Naive thymus-derived CD8-positive, alpha-beta T cell (primary cell): ENCODE measurements at regions not wholly inside any gene's neighbourhood (a gene's known extent, or its start where the extent isn't known, plus 50 kb on each side); places are given as distances from the start of the nearest gene placed in this dataset.
"Not testable (repeated sequence)": the region's sequence is repeated elsewhere in the genome, so short reads cannot be mapped to it uniquely, and the experiment has no call there.

ENCODE experiments used
- ATAC-seq, 2 donors: fragments of 150-1000 bp; cut with Tn5 transposase in 1 of 2; sonication (Bioruptor Pico), chemical (Tn5 transposase) in 1 of 2; 1 replicate in 1 of 2; 2 replicates in 1 of 2; pipeline ENCODE4 v1.10.0; 2021; ENCODE audit warnings: mild to moderate bottlenecking in 2 of 2, moderate library complexity in 2 of 2
- POLR2A ChIA-PET: fragments of 350-600 bp; sonication (Branson Sonifier 250); formaldehyde crosslinking; loops from one replicate; lab custom pipeline; 2021; ENCODE audit warnings: antibody characterized with exemption; lab: Charles Lee
- DNase-seq, 10 donors: peaks; one replicate each; pipeline versions ENCODE4 v3.0.0 to v3.0.0-alpha.2; 2020 to 2022
- H3K27ac Mint-ChIP-seq, 10 donors: one replicate each; pipeline ENCODE4 v1.8.0; 2020 to 2022; ENCODE audit warnings: mild to moderate bottlenecking in 10 of 10, mixed read lengths in 10 of 10, moderate library complexity in 4 of 10, inconsistent platforms in 1 of 10
- H3K27me3 Mint-ChIP-seq, 5 donors: one replicate each; pipeline ENCODE4 v1.8.0; 2021 to 2022; ENCODE audit warnings: mixed read lengths in 5 of 5
- H3K36me3 Mint-ChIP-seq, 3 donors: one replicate each; pipeline ENCODE4 v1.8.0; 2020 to 2022; ENCODE audit warnings: mixed read lengths in 3 of 3, mild to moderate bottlenecking in 2 of 3, inconsistent platforms in 1 of 3
- H3K4me1 Mint-ChIP-seq, 4 donors: one replicate each; pipeline ENCODE4 v1.8.0; 2021 to 2022; ENCODE audit warnings: mixed read lengths in 4 of 4
- H3K4me3 Mint-ChIP-seq, 10 donors: one replicate each; pipeline ENCODE4 v1.8.0; 2020 to 2022; ENCODE audit warnings: mild to moderate bottlenecking in 10 of 10, mixed read lengths in 10 of 10, moderate library complexity in 6 of 10, inconsistent platforms in 1 of 10
- H3K9me3 Mint-ChIP-seq, 9 donors: one replicate each; pipeline ENCODE4 v1.8.0; 2020 to 2022; ENCODE audit warnings: mixed read lengths in 9 of 9, mild to moderate bottlenecking in 3 of 9, inconsistent platforms in 1 of 9, moderate library complexity in 1 of 9

DNA sequence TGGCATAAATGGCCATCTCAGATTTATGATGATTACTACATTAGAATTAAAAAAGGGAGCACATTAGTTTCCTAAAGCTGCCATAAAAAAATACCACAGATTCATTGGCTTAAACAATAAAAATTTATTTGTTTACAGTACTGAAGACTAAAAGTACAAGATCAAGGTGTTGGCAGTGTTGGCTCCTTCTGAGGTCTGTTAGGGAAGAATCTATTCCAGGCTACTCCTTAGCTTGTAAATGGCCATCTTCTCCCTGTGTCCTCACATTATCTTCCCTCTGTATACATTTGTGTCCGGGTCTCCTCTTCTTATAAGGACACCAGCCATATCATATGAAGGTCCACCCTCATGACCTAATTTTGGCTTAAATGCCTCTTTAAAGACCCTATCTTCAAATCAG is 341.0 kb downstream of the SLC7A11 start:
- DNase-seq (no peak), ATAC-seq (no peak)
- Mint-ChIP-seq H3K27ac (no peak overlapping the region), H3K4me3 (no peak overlapping the region), H3K9me3 (peaks cover 0 to 18% (median 0%) of the 10 kb centered on the region in 9 donors), H3K27me3 (no peaks in the 10 kb centered on the region), H3K36me3 (no peaks in the 10 kb centered on the region), H3K4me1 (no peaks in the 10 kb centered on the region)
- POLR2A ChIA-PET, result no interaction called here

GRCh38 chr4:137896221-137896737 is 345.9 kb downstream of the SLC7A11 start:
- ATAC-seq (no peak), DNase-seq (no peak)
- H3K4me3 Mint-ChIP-seq, result no peak overlapping the region
- no peak overlapping the region for H3K27ac Mint-ChIP-seq
- no peaks in the 10 kb centered on the region for H3K27me3 Mint-ChIP-seq
- H3K4me1 Mint-ChIP-seq, result no peaks in the 10 kb centered on the region
- POLR2A ChIA-PET, result no interaction called here
- peaks cover 0 to 9% (median 0%) of the 10 kb centered on the region in 9 donors for H3K9me3 Mint-ChIP-seq
- no peaks in the 10 kb centered on the region for H3K36me3 Mint-ChIP-seq

GRCh38 chr4:137895515-137895914 is 346.6 kb downstream of the SLC7A11 start:
- ATAC-seq, POLR2A ChIA-PET, H3K4me3 Mint-ChIP-seq, DNase-seq, H3K4me1 Mint-ChIP-seq, H3K27ac Mint-ChIP-seq, H3K9me3 Mint-ChIP-seq, H3K36me3 Mint-ChIP-seq, H3K27me3 Mint-ChIP-seq: not testable (repeated sequence)

DNA sequence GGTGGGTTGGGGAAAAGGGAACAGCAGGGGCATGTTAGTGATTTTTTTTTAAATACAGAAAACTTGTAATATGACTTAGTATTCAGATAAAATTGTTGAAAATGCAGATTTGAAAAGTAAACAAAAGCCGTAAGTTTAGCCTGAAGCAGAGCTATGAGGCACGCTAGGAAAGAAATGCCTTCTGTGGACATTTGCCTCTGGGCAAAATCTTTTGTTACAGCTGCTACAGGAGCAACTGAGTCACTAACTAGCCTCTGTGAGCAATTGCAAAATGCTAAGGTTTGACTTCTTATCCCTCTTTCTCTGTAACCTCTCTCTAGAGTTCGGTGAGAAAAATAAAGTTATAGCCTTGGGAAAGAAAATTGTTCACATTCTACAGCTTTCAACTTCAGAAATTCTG is 350.0 kb downstream of the SLC7A11 start:
- POLR2A ChIA-PET, result no interaction called here
- Mint-ChIP-seq H3K4me1 (no peaks in the 10 kb centered on the region), H3K9me3 (peaks cover 0 to 10% (median 3%) of the 10 kb centered on the region in 9 donors), H3K27me3 (no peaks in the 10 kb centered on the region), H3K4me3 (no peak overlapping the region), H3K36me3 (no peaks in the 10 kb centered on the region), H3K27ac (no peak overlapping the region)
- no peak for ATAC-seq
- DNase-seq, result no peak

DNA sequence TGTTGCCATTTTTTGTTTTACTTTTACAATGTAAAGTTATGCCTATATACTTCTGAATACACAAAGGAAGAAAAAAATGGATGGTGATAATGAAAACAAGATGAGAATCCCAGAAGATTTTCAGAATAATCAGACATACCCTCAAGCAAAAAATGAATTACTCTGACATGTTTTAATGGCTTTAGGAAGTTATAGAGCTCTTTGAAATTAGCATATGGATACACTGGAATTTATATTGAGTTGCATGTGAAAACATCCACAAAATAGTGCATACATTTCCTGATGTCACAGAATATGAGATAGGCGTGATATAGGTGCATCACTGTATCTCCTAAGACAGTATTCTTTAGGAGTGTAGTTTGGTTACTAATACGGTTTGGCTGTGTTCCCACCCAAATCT is 351.3 kb downstream of the SLC7A11 start:
- DNase-seq (no peak), ATAC-seq (no peak)
- Mint-ChIP-seq H3K9me3 (peaks cover 0 to 10% (median 3%) of the 10 kb centered on the region in 9 donors), H3K27ac (no peak overlapping the region), H3K27me3 (no peaks in the 10 kb centered on the region), H3K4me3 (no peak overlapping the region), H3K36me3 (no peaks in the 10 kb centered on the region), H3K4me1 (no peaks in the 10 kb centered on the region)
- POLR2A ChIA-PET, result no interaction called here

DNA sequence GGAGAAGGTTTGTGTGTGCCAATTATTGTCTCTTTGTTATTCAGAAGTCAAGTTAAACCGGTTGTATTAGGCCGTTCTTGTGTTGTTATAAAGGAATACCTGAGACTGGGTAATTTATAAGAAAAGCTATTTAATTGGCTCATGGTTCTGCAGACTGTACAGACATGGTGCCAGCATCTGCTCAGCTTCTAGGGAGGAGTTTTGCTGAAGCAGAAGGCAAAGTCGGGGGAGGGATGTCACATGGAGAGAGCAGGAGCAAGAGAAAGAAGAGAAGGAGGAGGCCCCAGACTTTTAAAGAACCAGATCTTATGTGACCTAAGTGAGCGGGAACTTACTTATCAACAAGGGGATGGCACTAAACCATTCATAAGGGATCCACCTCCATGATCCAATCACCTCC is 349.3 kb upstream of the PCDH18 start:
- no peaks in the 10 kb centered on the region for H3K27me3 Mint-ChIP-seq
- no peaks in the 10 kb centered on the region for H3K4me1 Mint-ChIP-seq
- POLR2A ChIA-PET, result no interaction called here
- no peaks in the 10 kb centered on the region for H3K36me3 Mint-ChIP-seq
- no peak overlapping the region for H3K4me3 Mint-ChIP-seq
- no peak overlapping the region for H3K27ac Mint-ChIP-seq
- peaks cover 0 to 12% (median 4%) of the 10 kb centered on the region in 9 donors for H3K9me3 Mint-ChIP-seq
- no peak for DNase-seq
- no peak for ATAC-seq

- ATAC-seq, H3K27me3 Mint-ChIP-seq, H3K4me1 Mint-ChIP-seq, H3K36me3 Mint-ChIP-seq, POLR2A ChIA-PET, H3K4me3 Mint-ChIP-seq, H3K27ac Mint-ChIP-seq, DNase-seq: not testable (repeated sequence)
- peaks cover 0 to 28% (median 3%) of the 10 kb centered on the region in 9 donors for H3K9me3 Mint-ChIP-seq
These were observed 335.8 kb upstream of the PCDH18 start for GRCh38 chr4:137868067-137868466.

GRCh38 chr4:137866671-137867070 is 334.4 kb upstream of the PCDH18 start:
- no peaks in the 10 kb centered on the region for H3K4me1 Mint-ChIP-seq
- ATAC-seq (no peak), DNase-seq (no peak)
- no peaks in the 10 kb centered on the region for H3K27me3 Mint-ChIP-seq
- POLR2A ChIA-PET, result no interaction called here
- peaks cover 0 to 15% (median 0%) of the 10 kb centered on the region in 9 donors for H3K9me3 Mint-ChIP-seq
- no peaks in the 10 kb centered on the region for H3K36me3 Mint-ChIP-seq
- H3K27ac Mint-ChIP-seq, result no peak overlapping the region
- H3K4me3 Mint-ChIP-seq, result no peak overlapping the region

- no peak overlapping the region for H3K4me3 Mint-ChIP-seq
- H3K9me3 Mint-ChIP-seq, result peaks cover 0 to 4% (median 0%) of the 10 kb centered on the region in 9 donors
- DNase-seq, result no peak
- POLR2A ChIA-PET, result no interaction called here
- H3K36me3 Mint-ChIP-seq, result no peaks in the 10 kb centered on the region
- no peaks in the 10 kb centered on the region for H3K27me3 Mint-ChIP-seq
- H3K27ac Mint-ChIP-seq, result no peak overlapping the region
- no peak for ATAC-seq
- H3K4me1 Mint-ChIP-seq, result no peaks in the 10 kb centered on the region
These were observed 329.4 kb upstream of the PCDH18 start for GRCh38 chr4:137861682-137862081.

DNA sequence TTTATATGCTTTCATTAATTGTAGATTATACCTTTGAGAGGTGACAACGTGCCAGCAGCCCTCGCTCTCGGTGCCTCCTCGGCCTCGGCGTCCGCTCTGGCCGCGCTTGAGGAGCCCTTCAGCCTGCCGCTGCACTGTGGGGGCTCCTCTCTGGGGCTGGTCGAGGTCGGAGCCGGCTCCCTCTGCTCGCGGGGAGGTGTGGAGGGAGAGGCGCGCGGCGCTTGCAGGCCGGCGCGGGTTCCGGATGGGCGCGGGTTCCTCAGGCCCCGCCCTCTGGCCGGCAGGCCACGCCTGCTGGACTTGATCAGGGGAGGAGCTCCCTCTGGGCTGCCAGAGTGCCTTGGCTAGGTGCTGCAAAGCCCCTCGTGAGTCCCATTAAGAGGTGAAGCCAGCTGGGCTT is 321.1 kb upstream of the PCDH18 start:
- H3K4me1 Mint-ChIP-seq, result no peaks in the 10 kb centered on the region
- no peaks in the 10 kb centered on the region for H3K27me3 Mint-ChIP-seq
- POLR2A ChIA-PET, result no interaction called here
- peaks cover 3 to 26% (median 8%) of the 10 kb centered on the region in 9 donors for H3K9me3 Mint-ChIP-seq
- ATAC-seq (no peak), DNase-seq (no peak)
- no peaks in the 10 kb centered on the region for H3K36me3 Mint-ChIP-seq
- H3K4me3 Mint-ChIP-seq, result no peak overlapping the region
- H3K27ac Mint-ChIP-seq, result no peak overlapping the region

GRCh38 chr4:137852326-137852725 is 320.0 kb upstream of the PCDH18 start:
- no peaks in the 10 kb centered on the region for H3K36me3 Mint-ChIP-seq
- H3K9me3 Mint-ChIP-seq, result peaks cover 3 to 28% (median 8%) of the 10 kb centered on the region in 9 donors
- no peaks in the 10 kb centered on the region for H3K4me1 Mint-ChIP-seq
- POLR2A ChIA-PET, result no interaction called here
- H3K27ac Mint-ChIP-seq, result no peak overlapping the region
- no peak overlapping the region for H3K4me3 Mint-ChIP-seq
- no peak for DNase-seq
- no peak for ATAC-seq
- no peaks in the 10 kb centered on the region for H3K27me3 Mint-ChIP-seq

DNA sequence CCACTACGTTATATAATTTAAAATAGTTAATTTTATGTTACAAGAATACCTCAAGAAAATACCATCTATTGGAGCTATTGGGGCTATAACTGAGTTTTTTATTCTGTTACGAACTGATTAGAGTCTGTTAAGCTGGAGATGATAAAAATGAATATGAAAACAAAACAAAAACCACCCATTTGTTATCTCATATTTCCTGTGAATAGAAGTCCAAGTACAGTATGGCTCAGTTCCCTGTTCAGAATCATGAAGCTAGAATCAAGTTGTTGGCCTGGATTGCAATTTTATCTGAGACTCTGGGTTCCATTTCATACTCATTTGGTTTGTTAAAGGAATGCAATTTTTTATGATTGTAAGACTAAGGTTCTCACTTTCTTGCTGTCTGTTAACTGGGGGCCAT is 319.1 kb upstream of the PCDH18 start:
- Mint-ChIP-seq H3K9me3 (peaks cover 3 to 34% (median 9%) of the 10 kb centered on the region in 9 donors), H3K27me3 (no peaks in the 10 kb centered on the region), H3K4me1 (no peaks in the 10 kb centered on the region), H3K4me3 (no peak overlapping the region), H3K36me3 (no peaks in the 10 kb centered on the region), H3K27ac (no peak overlapping the region)
- POLR2A ChIA-PET, result no interaction called here
- no peak for ATAC-seq
- DNase-seq, result no peak

DNA sequence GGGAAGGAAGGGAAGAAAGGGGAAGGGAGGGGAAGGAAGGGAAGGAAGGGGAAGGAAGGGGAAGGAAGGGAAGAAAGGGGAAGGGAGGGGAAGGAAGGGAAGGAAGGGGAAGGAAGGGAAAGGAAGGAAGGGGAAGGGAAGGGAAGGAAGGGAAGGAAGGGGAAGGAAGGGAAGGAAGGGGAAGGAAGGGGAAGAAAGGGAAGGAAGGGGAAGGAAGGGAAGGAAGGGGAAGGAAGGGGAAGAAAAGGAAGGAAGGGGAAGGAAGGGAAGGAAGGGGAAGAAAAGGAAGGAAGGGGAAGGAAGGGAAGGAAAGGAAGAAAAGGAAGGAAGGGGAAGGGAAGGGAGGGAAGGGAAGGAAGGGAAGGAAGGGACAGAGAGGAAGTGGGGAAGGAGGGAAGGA is 295.7 kb upstream of the PCDH18 start:
- DNase-seq, H3K4me1 Mint-ChIP-seq, H3K27ac Mint-ChIP-seq, H3K27me3 Mint-ChIP-seq, ATAC-seq, POLR2A ChIA-PET, H3K36me3 Mint-ChIP-seq, H3K4me3 Mint-ChIP-seq: not testable (repeated sequence)
- peaks cover 2 to 24% (median 8%) of the 10 kb centered on the region in 9 donors for H3K9me3 Mint-ChIP-seq

- no peaks in the 10 kb centered on the region for H3K36me3 Mint-ChIP-seq
- no peak for ATAC-seq
- H3K4me1 Mint-ChIP-seq, result no peaks in the 10 kb centered on the region
- H3K27me3 Mint-ChIP-seq, result peaks cover 0 to 4% (median 0%) of the 10 kb centered on the region in 5 donors
- peaks cover 0 to 21% (median 4%) of the 10 kb centered on the region in 9 donors for H3K9me3 Mint-ChIP-seq
- POLR2A ChIA-PET, result no interaction called here
- H3K4me3 Mint-ChIP-seq, result no peak overlapping the region
- DNase-seq, result no peak
- no peak overlapping the region for H3K27ac Mint-ChIP-seq
These were observed 293.2 kb upstream of the PCDH18 start for GRCh38 chr4:137825505-137825904.
